22Rv1 (cell line): ENCODE measurements at regions not wholly inside any gene's neighbourhood (a gene's known extent, or its start where the extent isn't known, plus 50 kb on each side); places are given as distances from the start of the nearest gene placed in this dataset.

Experiments used
- CTCF ChIP-seq: fragments of 450-650 bp; IDR thresholded peaks from 2 replicates; pipeline ENCODE4 v1.5.1; 2017; ENCODE audit warnings: mild to moderate bottlenecking
- ZFX ChIP-seq: fragments of 450-650 bp; IDR thresholded peaks from 2 replicates; pipeline ENCODE4 v1.6.1; 2017; ENCODE audit warnings: antibody characterized with exemption, borderline replicate concordance

DNA sequence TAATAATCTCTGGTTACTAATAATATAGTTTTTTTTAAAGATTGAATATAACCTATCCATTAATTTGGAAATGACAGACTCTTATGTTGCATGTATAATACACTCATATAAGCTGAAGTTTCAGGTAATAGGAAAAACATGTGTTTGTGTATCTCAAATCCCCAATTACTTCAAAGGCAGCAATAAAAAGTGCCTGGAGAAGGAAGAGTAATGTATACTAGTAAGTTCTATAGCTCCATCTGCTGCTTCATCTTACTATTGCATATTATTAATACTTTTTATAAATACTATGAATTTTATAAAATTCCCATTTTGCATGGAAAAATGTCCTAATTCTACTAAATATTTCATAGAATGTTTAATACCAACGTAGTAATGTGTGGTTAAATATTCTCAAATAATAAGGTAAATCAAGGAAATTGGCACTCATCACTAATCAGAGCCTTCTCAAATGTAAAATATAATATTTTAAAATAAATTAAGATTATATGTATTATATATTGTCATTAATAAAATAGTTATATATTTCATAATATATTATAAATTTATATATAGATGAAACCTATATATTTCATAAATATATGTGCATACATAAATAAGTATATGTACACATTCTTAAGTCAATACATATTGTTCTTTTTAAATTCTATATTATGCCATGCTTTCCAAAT lies 311.9 kb downstream of the HGF start:
- TF ChIP-seq CTCF, result peak; percentile 81
- no peak for TF ChIP-seq ZFX
